Ovary (tissue), 7 donors: ENCODE measurements at regions not wholly inside any gene's neighbourhood (a gene's known extent, or its start where the extent isn't known, plus 50 kb on each side); places are given as distances from the start of the nearest gene placed in this dataset.

Source experiments
- DNase-seq, 5 donors: peaks; one replicate each; pipeline ENCODE4 v3.0.0-alpha.2; 2019 to 2020
- H3K27ac ChIP-seq, 2 donors: fragments of 200-600 bp; one replicate each; pipeline versions ENCODE4 v1.5.1 to v1.8.0; 2019 to 2022
- H3K27me3 ChIP-seq: fragments of 200-600 bp; one replicate; pipeline ENCODE4 v1.8.0; 2022
- H3K36me3 ChIP-seq: fragments of 200-600 bp; sonication (generic); one replicate; pipeline ENCODE4 v1.5.1; 2019
- H3K4me1 ChIP-seq: one replicate; pipeline ENCODE4 v1.8.1; 2013; ENCODE audit warnings: mild to moderate bottlenecking, moderate library complexity; ENCODE audit not compliant: insufficient read depth
- H3K4me3 ChIP-seq: fragments of 200-600 bp; sonication (generic); one replicate; pipeline ENCODE4 v1.5.1; 2017
- H3K9me3 ChIP-seq, 2 donors: fragments of 200-600 bp in 1 of 2; sonication (generic) in 1 of 2; one replicate each; pipeline versions ENCODE4 v1.5.1 to v1.8.1; 2013 to 2019; ENCODE audit warnings: mild to moderate bottlenecking in 1 of 2, moderate library complexity in 1 of 2
- EP300 ChIP-seq: sonication (generic); formaldehyde crosslinking; IDR thresholded peaks from one replicate; pipeline ENCODE4 v1.6.1; 2017; ENCODE audit warnings: antibody characterized with exemption
- POLR2A ChIP-seq: fragments of 450-650 bp; IDR thresholded peaks from one replicate; pipeline ENCODE4 v1.6.1; 2017; ENCODE audit warnings: antibody characterized with exemption, mild to moderate bottlenecking, moderate library complexity
- WGBS, 3 donors: extraction: QIAGEN DNeasy Blood & Tissue Kit in 1 of 3; methylation state at CpG; one replicate each; pipeline versions ENCODE4 v1.1.5 to v1.1.7; 2013 to 2017; 5-methylcytosine and 5-hydroxymethylcytosine counted together
- intact Hi-C, 4 donors: fragments of 100-400 bp; cut with DNase I; formaldehyde crosslinking; loops; one replicate each; pipeline versions ENCODE4 v1.11.0 to v1.15.1; 2022 to 2023
- TF ChIP-seq, protein P1 (sequence below), 3 donors: fragments of 450-650 bp in 2 of 3; fragments of 200-600 bp in 1 of 3; IDR thresholded peaks; one replicate each; pipeline versions ENCODE4 v1.5.1 to v1.8.0; 2016 to 2022; ENCODE audit warnings: antibody characterized with exemption in 3 of 3, mild to moderate bottlenecking in 1 of 3
- donor health status: DM: no; HTN: no; CAD: no; lungs with moderate emphysema.
- donor health status: DM: no; HTN: no; CAD: no.
- donor health status: Bipolar disorder and iron deficiency.
- donor health status: DM: no; HTN: no; CAD: no.
- donor health status: DM: yes; HTN: yes; CAD: no.

GRCh38 chrX:25079020-25079419, 63.3 kb upstream of the ARX start:
- no peak overlapping the region for H3K27ac ChIP-seq
- H3K4me1 ChIP-seq, result no peaks in the 10 kb centered on the region
- no peak overlapping the region for H3K4me3 ChIP-seq
- WGBS, 3 donors, result 62 to 77% (median 64%) methylated on average over 3 of the region's 3 CpGs
- H3K27me3 ChIP-seq, result no peaks in the 10 kb centered on the region
- H3K9me3 ChIP-seq, result no peaks in the 10 kb centered on the region
- no peak for DNase-seq
- H3K36me3 ChIP-seq, result no peaks in the 10 kb centered on the region
- TF ChIP-seq POLR2A, result no peak
- TF ChIP-seq, protein P1, sequence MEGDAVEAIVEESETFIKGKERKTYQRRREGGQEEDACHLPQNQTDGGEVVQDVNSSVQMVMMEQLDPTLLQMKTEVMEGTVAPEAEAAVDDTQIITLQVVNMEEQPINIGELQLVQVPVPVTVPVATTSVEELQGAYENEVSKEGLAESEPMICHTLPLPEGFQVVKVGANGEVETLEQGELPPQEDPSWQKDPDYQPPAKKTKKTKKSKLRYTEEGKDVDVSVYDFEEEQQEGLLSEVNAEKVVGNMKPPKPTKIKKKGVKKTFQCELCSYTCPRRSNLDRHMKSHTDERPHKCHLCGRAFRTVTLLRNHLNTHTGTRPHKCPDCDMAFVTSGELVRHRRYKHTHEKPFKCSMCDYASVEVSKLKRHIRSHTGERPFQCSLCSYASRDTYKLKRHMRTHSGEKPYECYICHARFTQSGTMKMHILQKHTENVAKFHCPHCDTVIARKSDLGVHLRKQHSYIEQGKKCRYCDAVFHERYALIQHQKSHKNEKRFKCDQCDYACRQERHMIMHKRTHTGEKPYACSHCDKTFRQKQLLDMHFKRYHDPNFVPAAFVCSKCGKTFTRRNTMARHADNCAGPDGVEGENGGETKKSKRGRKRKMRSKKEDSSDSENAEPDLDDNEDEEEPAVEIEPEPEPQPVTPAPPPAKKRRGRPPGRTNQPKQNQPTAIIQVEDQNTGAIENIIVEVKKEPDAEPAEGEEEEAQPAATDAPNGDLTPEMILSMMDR (IDR thresholded peaks at IDR 0.05), result no peak
- TF ChIP-seq EP300, result no peak
- intact Hi-C loops, result no loop called here

DNA sequence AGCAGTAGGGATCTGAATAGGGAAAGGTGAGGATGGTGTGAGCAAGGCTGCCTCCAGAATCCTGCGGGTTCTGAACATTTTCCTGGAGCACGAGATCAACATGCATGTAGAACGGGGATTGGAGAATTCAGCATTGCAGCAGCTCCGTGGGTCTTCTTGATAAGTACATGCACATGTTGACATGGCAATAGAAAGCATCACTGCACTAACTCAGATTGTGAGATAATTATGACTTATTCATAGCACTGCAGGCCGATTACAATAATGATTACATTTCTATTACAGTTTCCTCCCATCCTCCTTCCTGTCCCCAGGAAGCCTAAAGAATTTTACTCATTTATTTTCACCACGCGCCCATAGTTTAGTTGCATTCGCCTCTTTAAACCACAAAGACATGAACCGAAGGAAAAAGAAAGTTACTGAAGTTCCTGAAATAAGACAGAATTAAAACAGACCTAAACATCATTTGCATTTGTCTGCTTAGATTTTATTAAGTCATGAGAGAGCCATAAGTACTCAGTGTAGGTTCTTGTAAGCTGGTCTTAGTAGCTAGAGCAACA, 61.3 kb upstream of the ARX start:
- no peak for DNase-seq
- Histone ChIP-seq H3K4me1 (no peaks in the 10 kb centered on the region), H3K27me3 (no peaks in the 10 kb centered on the region), H3K36me3 (no peaks in the 10 kb centered on the region), H3K27ac (no peak overlapping the region), H3K4me3 (no peak overlapping the region), H3K9me3 (no peaks in the 10 kb centered on the region)
- no peak for TF ChIP-seq EP300
- TF ChIP-seq POLR2A, result no peak
- TF ChIP-seq, protein P1 (IDR thresholded peaks at IDR 0.05), result no peak
- WGBS, 3 donors, result 74 to 83% (median 83%) methylated on average over 9 of the region's 9 CpGs
- intact Hi-C loops, result no loop called here

DNA sequence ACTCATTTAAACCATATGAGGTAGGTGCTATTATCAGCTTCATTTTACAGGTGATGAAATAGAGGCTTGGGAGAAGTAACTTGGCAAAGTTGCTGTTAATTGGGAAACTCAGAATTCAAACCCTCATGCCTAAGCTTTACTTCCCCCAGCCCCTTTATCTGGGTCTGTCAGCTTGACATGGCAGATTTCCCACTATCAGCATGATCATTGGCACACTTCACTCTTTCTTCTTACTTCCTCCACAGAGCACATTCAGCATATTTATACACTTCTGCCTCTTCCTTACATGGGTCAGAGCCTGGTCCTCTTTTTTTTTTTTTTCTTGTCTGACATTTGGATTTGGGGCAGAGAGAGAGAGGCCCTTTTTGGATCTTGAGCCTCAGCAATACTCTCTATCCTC, 56.5 kb upstream of the ARX start:
- Histone ChIP-seq H3K27me3 (no peaks in the 10 kb centered on the region), H3K4me3 (no peak overlapping the region), H3K27ac (no peak overlapping the region), H3K36me3 (no peaks in the 10 kb centered on the region), H3K9me3 (no peaks in the 10 kb centered on the region), H3K4me1 (no peaks in the 10 kb centered on the region)
- intact Hi-C loops, result no loop called here
- DNase-seq, result no peak
- TF ChIP-seq POLR2A (no peak), EP300 (no peak)
- TF ChIP-seq, protein P1 (IDR thresholded peaks at IDR 0.05), result no peak

GRCh38 chrX:25070038-25070437, 54.3 kb upstream of the ARX start:
- no peaks in the 10 kb centered on the region for H3K9me3 ChIP-seq
- TF ChIP-seq POLR2A, result no peak
- no peak for TF ChIP-seq EP300
- TF ChIP-seq, protein P1 (IDR thresholded peaks at IDR 0.05), result no peak
- no peaks in the 10 kb centered on the region for H3K27me3 ChIP-seq
- intact Hi-C loops, result no loop called here
- no peak for DNase-seq
- no peak overlapping the region for H3K4me3 ChIP-seq
- WGBS, 3 donors, result 55 to 60% (median 58%) methylated on average over 1 of the region's 1 CpG
- H3K36me3 ChIP-seq, result no peaks in the 10 kb centered on the region
- H3K27ac ChIP-seq, result no peak overlapping the region
- no peaks in the 10 kb centered on the region for H3K4me1 ChIP-seq

- WGBS, 3 donors, result 77 to 88% (median 84%) methylated on average over 2 of the region's 2 CpGs
- no peaks in the 10 kb centered on the region for H3K36me3 ChIP-seq
- H3K4me3 ChIP-seq, result no peak overlapping the region
- no peaks in the 10 kb centered on the region for H3K27me3 ChIP-seq
- intact Hi-C loops, result no loop called here
- TF ChIP-seq POLR2A (no peak), EP300 (no peak)
- TF ChIP-seq, protein P1 (IDR thresholded peaks at IDR 0.05), result no peak
- no peaks in the 10 kb centered on the region for H3K9me3 ChIP-seq
- no peaks in the 10 kb centered on the region for H3K4me1 ChIP-seq
- no peak for DNase-seq
- no peak overlapping the region for H3K27ac ChIP-seq
Measured at GRCh38 chrX:25069209-25069608, 53.4 kb upstream of the ARX start.
